Activated T-helper 2 cell treated with anti-CD3 and anti-CD28 coated beads, Interferon-gamma antibody, Interleukin-2, Interleukin-4, amounts not matched to agents 10 μg/mL and 5 μg/mL and 100 μg/mL, durations not matched to agents 14 hours and 24 hours and 36 hours (primary cell): ENCODE measurements at regions not wholly inside any gene's neighbourhood (a gene's known extent, or its start where the extent isn't known, plus 50 kb on each side); places are given as distances from the start of the nearest gene placed in this dataset.

Source experiments
- DNase-seq: peaks from one replicate; pipeline ENCODE4 v3.0.0; 2021; ENCODE audit warnings: low spot score
- H3K27ac Mint-ChIP-seq: one replicate; pipeline ENCODE4 v1.8.0; 2021; ENCODE audit warnings: mixed read lengths
- H3K27me3 Mint-ChIP-seq: one replicate; pipeline ENCODE4 v1.8.0; 2021; ENCODE audit warnings: low read depth, mixed read lengths
- H3K36me3 Mint-ChIP-seq: one replicate; pipeline ENCODE4 v1.8.0; 2021; ENCODE audit warnings: low read depth, mixed read lengths
- H3K4me1 Mint-ChIP-seq: one replicate; pipeline ENCODE4 v1.8.0; 2021; ENCODE audit warnings: low read depth, mixed read lengths
- H3K4me3 Mint-ChIP-seq: one replicate; pipeline ENCODE4 v1.8.0; 2021; ENCODE audit warnings: low read depth, mild to moderate bottlenecking, moderate library complexity, mixed read lengths
- H3K9me3 Mint-ChIP-seq: one replicate; pipeline ENCODE4 v1.8.0; 2021; ENCODE audit warnings: mixed read lengths
- intact Hi-C: fragments of 100-400 bp; cut with micrococcal nuclease; formaldehyde crosslinking; loops from one replicate; pipeline ENCODE4 v1.15.1; 2023

DNA sequence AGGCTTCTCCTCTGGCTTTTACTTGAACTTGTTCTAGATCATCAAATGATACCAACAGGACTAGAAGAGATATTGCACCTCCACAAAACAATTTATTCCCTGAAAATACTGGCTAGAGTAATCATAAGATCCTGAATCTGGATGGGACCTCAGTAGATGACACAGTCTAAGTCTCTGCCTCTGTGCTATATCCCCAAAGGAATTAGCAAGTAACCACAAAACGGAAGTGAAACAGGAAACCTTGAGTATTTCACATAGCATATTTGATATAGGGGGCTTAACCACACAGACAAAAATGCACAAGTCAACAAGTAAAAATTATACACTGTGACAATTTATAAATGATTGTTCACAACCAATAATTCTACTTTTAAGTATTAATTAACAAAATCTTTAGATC lies 456.9 kb upstream of the TNP1 start:
- intact Hi-C loops: no loop called here
- Mint-ChIP-seq H3K4me3 (no peak overlapping the region), H3K36me3 (no peaks in the 10 kb centered on the region), H3K27ac (no peak overlapping the region), H3K9me3 (no peaks in the 10 kb centered on the region), H3K27me3 (no peaks in the 10 kb centered on the region), H3K4me1 (peaks cover 8% of the 10 kb centered on the region)
- DNase-seq: no peak

DNA sequence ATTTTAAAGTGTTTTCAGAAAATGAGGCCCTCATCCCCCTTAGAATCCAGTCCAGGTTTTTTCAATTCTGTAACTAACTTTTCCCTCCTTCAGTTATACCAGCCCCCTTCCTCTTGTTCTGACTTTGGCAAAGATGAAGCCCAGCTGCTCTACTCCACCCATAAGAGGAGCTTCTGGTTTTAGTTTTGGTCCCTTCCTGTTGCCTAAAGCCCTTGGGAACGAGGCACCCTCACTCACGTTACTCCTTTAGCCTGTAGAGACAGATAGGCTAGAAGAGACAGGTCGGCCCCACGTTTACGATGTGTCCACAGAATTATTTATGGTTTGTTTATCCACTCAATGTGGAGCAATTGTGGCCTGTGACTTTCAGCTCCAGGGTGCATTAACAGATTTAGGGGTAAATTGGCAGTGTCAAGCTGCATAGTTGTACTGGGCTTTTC lies 454.2 kb upstream of the TNP1 start:
- Mint-ChIP-seq H3K36me3 (no peaks in the 10 kb centered on the region), H3K9me3 (no peaks in the 10 kb centered on the region), H3K27me3 (no peaks in the 10 kb centered on the region), H3K27ac (no peak overlapping the region), H3K4me3 (no peak overlapping the region), H3K4me1 (peaks cover 8% of the 10 kb centered on the region)
- no peak for DNase-seq
- intact Hi-C loops: no loop called here

DNA sequence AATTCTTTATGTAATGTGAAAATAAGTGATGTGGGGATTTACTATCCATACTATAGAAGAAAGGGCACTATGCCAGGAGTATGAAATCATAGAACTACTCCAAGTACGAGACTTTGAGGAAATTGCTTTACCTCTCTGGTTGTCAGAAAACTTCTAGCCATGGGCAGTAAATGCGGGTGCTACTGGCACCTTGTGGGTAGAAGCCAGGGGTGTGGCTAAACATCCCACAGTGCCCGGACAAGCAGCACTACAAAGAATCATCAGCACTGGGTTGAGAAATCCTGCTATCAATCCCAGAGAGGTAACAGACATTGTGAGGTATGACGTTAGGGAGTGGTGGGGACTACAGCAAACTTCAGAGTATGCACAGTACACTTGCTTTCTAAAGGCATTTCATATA lies 453.5 kb upstream of the TNP1 start:
- no peak overlapping the region for H3K4me3 Mint-ChIP-seq
- no peaks in the 10 kb centered on the region for H3K36me3 Mint-ChIP-seq
- H3K27me3 Mint-ChIP-seq: no peaks in the 10 kb centered on the region
- H3K27ac Mint-ChIP-seq: no peak overlapping the region
- H3K9me3 Mint-ChIP-seq: no peaks in the 10 kb centered on the region
- H3K4me1 Mint-ChIP-seq: peaks cover 8% of the 10 kb centered on the region
- intact Hi-C loops: no loop called here
- no peak for DNase-seq

DNA sequence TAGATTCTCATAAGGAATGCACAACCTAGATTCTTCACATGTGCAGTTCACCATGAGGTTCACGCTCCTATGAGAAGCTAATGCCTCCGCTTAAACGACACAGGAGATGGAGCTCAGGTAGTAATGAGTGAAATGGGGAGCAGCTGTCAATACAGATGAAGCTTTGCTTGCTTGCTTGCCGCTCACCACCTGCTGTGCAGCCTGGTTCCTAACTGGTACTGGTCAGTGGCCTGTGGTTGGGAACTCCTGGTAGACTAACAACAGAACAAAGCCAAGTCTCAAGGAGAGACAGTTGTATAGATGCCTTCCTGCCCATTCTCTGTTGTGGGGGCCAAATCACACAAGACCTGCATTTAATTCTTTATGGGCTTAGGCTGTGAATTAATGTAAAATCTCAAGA lies 449.2 kb upstream of the TNP1 start:
- Mint-ChIP-seq H3K36me3 (no peaks in the 10 kb centered on the region), H3K4me1 (no peaks in the 10 kb centered on the region), H3K4me3 (no peak overlapping the region), H3K27ac (no peak overlapping the region), H3K9me3 (no peaks in the 10 kb centered on the region), H3K27me3 (peaks cover 3% of the 10 kb centered on the region)
- no peak for DNase-seq
- intact Hi-C loops: no loop called here

DNA sequence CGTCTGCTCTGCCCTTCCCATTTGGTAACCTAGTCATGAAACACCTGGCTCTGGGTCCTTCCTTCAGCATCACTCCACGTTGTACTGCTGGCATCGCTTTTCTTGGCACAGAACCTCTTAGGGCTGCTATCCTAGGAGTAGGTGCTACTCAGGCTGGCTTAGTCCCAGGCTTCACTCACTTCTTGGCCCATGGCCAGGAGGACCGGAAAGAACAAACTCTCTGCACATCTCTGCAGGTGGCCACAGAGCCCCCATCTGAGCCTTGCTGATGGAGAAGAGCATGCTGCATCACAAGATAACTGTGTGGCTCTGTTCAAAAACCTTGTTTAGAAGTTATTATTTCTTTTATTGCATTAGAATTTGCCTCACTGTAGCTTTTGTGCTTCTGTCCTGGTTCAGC lies 447.2 kb upstream of the TNP1 start:
- no peak overlapping the region for H3K4me3 Mint-ChIP-seq
- H3K4me1 Mint-ChIP-seq: no peaks in the 10 kb centered on the region
- DNase-seq: no peak
- H3K27me3 Mint-ChIP-seq: peaks cover 3% of the 10 kb centered on the region
- H3K9me3 Mint-ChIP-seq: no peaks in the 10 kb centered on the region
- no peaks in the 10 kb centered on the region for H3K36me3 Mint-ChIP-seq
- H3K27ac Mint-ChIP-seq: no peak overlapping the region
- intact Hi-C loops: no loop called here

DNA sequence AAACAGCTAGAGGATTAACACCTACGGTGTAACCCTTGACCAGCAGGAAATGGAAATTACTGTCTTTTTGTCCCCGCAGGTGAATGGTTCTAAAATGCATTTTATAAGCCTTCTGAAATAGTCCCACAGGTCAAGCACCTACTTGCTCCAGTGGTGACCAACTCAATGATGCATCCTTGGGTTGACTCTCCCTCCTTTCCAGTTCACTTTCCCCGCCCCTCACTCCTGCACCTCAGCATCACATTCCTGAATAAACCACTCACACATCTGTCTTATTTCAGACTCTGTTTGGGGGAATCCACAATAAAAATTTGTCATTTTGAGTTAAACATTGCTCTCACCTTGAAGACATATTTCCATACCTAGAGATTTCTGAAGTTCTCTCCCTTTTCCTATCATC lies 446.0 kb upstream of the TNP1 start:
- Mint-ChIP-seq H3K27me3 (peaks cover 3% of the 10 kb centered on the region), H3K9me3 (no peaks in the 10 kb centered on the region), H3K4me3 (no peak overlapping the region), H3K27ac (no peak overlapping the region), H3K36me3 (no peaks in the 10 kb centered on the region), H3K4me1 (no peaks in the 10 kb centered on the region)
- intact Hi-C loops: no loop called here
- no peak for DNase-seq

DNA sequence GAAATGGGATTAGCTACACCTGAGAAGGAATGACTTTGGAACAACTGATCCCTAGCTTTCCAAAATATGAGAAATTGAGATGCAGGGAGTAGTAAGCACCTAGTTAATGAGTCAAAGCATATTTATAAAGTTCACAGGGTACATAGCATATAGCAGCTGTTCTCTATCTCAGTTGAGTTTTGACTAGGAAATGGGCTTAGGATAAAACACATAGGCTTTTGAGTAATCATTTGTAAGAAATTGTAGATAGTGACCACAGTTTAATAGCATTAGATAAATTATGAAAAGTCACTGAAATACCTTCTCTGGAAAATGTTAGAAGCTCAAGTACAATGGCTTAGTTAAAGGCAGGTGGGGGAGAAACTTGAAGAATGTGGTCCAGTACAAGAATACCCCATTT lies 444.7 kb upstream of the TNP1 start:
- no peaks in the 10 kb centered on the region for H3K36me3 Mint-ChIP-seq
- no peaks in the 10 kb centered on the region for H3K4me1 Mint-ChIP-seq
- no peaks in the 10 kb centered on the region for H3K9me3 Mint-ChIP-seq
- intact Hi-C loops: no loop called here
- H3K27ac Mint-ChIP-seq: no peak overlapping the region
- H3K4me3 Mint-ChIP-seq: no peak overlapping the region
- peaks cover 3% of the 10 kb centered on the region for H3K27me3 Mint-ChIP-seq
- DNase-seq: no peak

DNA sequence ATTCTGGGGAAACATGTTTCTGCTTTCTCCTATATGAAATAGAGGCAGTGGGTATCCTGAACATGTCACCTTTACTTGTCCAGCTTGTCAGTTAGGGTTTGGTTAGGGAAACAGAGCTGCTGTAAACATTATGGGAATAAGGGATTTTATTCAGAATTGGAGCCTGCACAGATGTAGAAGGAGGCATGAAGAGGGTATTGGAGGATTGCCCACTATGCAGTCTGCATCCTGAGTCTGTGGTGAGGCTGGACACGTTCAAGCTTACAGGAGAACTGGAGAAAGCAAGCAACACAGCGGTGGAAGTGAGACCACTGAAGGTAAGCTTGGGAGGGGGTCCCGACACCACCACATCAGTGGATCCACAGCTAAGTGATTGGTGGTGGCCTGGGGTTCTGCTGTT lies 443.0 kb upstream of the TNP1 start:
- Mint-ChIP-seq H3K36me3 (no peaks in the 10 kb centered on the region), H3K9me3 (no peaks in the 10 kb centered on the region), H3K4me1 (no peaks in the 10 kb centered on the region), H3K27ac (no peak overlapping the region), H3K27me3 (peaks cover 3% of the 10 kb centered on the region), H3K4me3 (no peak overlapping the region)
- intact Hi-C loops: no loop called here
- no peak for DNase-seq

DNA sequence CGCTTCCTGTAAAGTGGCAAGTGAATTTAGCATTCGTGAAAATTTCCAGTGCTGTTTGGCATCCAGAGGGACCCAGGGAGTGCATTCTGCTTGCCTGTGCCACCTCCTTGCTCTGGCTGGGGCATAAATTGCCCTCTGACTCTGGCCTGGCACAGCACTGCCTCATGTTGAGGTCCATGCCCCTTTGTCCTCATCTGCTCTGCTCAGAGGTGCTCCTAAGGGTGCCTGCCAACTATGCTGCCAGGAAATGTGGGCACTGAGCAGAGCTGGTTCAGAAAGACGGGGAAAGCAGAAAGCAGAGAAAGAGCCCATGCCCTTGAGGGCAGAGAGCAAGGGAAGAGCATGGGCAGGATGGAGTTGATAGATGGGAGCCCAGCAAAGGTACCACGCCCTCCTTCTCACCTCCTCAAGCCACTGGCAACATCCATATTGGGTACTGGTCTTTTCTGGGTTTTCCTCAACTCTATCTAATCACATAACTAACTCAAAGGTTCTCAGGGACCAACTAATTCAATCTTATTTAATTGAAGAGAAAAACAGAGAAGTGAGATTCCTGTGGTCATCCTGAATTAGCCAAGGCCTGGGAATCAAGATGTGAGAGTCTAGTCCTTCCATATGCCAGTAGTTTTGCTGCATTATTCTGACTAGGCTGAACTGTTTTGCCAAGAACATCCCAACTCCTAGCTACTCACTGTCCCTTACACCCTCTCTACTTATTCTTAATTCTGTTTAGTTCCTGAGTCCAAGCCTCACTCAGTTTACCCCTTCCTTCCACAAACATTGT lies 441.5 kb upstream of the TNP1 start:
- no peak for DNase-seq
- Mint-ChIP-seq H3K27me3 (peaks cover 3% of the 10 kb centered on the region), H3K9me3 (peaks cover 9% of the 10 kb centered on the region), H3K4me3 (no peak overlapping the region), H3K36me3 (no peaks in the 10 kb centered on the region), H3K27ac (no peak overlapping the region), H3K4me1 (no peaks in the 10 kb centered on the region)
- intact Hi-C loops: no loop called here

DNA sequence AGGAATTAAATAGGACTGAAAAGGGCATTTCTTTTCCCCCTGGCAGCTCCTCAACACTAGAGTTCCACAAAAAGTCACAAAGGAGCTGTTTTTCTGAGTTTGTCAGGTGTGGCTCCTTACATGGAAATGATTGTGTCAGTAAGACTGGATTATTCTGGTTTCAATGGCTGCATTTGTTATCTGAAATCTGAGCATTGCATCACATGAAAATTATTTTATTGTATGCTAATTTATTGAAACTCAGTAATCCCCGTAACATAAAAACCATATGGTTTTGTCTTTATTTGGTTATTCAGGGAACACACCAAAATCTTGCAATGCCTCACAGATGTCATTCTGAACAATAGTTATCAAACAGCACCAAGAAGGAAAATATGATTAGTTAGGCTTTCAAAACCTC lies 439.7 kb upstream of the TNP1 start:
- intact Hi-C loops: no loop called here

DNA sequence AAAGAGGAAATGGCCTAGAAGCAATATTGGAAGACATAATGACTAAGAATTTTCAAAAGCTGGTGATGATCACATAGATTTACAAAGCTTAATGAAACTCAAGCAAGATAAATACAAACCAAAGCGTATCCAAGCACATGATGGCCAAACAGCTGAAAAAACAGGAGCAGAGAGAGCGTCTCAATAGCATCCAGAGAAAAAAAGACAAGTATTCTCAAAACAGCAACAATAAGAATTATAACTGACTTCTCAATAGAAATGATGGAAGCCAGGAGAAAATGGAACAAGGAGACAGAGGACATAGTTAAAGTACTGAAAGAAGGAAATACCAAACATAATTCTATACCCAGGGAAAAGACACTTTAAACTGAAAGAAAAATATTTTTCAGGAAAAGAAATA lies 437.2 kb upstream of the TNP1 start:
- Mint-ChIP-seq H3K4me3 (no peak overlapping the region), H3K36me3 (no peaks in the 10 kb centered on the region), H3K27ac (no peak overlapping the region), H3K27me3 (no peaks in the 10 kb centered on the region), H3K4me1 (peaks cover 3% of the 10 kb centered on the region), H3K9me3 (peaks cover 10% of the 10 kb centered on the region)
- intact Hi-C loops: no loop called here
- no peak for DNase-seq

More for the DNA sequence above, 439.7 kb upstream of the TNP1 start:
- no peaks in the 10 kb centered on the region for H3K36me3 Mint-ChIP-seq
- no peak overlapping the region for H3K27ac Mint-ChIP-seq
- H3K4me3 Mint-ChIP-seq: no peak overlapping the region
- no peaks in the 10 kb centered on the region for H3K4me1 Mint-ChIP-seq
- H3K27me3 Mint-ChIP-seq: peaks cover 3% of the 10 kb centered on the region
- peaks cover 10% of the 10 kb centered on the region for H3K9me3 Mint-ChIP-seq
- DNase-seq: no peak

DNA sequence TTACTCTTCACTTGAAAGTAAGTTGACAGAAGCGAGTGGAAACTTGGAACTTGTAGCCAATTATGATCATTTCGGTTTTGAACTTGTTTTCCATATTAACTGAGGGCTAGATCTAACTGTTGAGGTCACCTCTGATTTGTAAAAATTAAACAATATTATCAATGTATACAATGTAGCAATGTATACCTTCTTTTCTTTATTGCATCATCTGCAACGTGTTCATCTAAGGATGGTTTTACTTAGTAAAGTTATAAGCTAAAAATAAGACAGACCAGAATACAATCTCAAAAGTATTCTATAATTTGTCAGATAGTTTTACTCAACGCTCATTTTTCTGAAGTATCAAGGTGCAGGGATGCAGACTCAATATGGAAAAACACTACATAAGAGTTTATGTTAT lies 435.0 kb upstream of the TNP1 start:
- Mint-ChIP-seq H3K4me1 (peaks cover 3% of the 10 kb centered on the region), H3K4me3 (no peak overlapping the region), H3K27me3 (no peaks in the 10 kb centered on the region), H3K27ac (no peak overlapping the region), H3K9me3 (peaks cover 10% of the 10 kb centered on the region), H3K36me3 (no peaks in the 10 kb centered on the region)
- intact Hi-C loops: no loop called here
- no peak for DNase-seq

DNA sequence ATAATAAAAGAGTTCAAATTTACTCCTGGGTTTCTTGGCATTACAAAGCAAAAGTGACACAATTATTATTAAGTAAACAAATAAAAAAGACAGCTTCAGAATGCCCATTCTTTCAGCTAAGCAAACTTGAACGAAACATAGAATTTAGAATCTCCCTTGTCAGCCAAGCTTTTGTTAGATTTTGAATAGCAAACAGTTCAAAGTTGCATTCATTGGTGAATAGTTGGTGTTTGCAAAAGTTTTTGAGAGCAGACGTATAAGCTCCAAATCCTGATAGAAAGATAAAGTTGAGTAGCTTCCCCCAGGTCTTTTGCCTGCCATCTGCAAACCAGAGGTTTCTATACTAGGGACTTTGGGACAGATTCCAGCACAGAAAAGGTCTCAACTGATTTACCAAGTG lies 434.3 kb upstream of the TNP1 start:
- Mint-ChIP-seq H3K36me3 (no peaks in the 10 kb centered on the region), H3K27me3 (no peaks in the 10 kb centered on the region), H3K4me3 (no peak overlapping the region), H3K27ac (no peak overlapping the region), H3K4me1 (peaks cover 3% of the 10 kb centered on the region), H3K9me3 (peaks cover 10% of the 10 kb centered on the region)
- no peak for DNase-seq
- intact Hi-C loops: no loop called here

DNA sequence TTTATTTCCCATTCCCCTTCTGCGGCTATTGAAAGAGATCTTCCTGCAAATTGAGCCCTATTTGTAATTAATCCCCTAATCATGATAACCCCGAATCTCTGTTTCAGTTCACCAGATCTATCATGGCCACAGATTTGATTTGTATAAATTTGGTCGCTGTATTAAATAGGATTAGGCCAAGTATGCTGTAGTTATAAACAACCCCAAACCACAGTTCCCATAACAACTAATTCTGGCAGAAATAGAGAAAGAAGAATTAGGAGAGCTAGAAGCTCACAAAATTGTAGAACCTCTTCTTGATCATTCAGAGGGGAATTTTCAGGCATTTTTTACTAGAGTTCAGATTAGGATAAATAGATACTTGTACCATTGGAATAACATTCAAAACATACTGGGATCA lies 433.7 kb upstream of the TNP1 start:
- Mint-ChIP-seq H3K4me1 (peaks cover 3% of the 10 kb centered on the region), H3K27me3 (no peaks in the 10 kb centered on the region), H3K27ac (no peak overlapping the region), H3K36me3 (no peaks in the 10 kb centered on the region), H3K9me3 (peaks cover 10% of the 10 kb centered on the region), H3K4me3 (no peak overlapping the region)
- intact Hi-C loops: no loop called here
- no peak for DNase-seq
